Osteoblast (primary cell): ENCODE measurements at regions not wholly inside any gene's neighbourhood (a gene's known extent, or its start where the extent isn't known, plus 50 kb on each side); places are given as distances from the start of the nearest gene placed in this dataset.

Source experiments
- DNase-seq: peaks from one replicate; pipeline ENCODE4 v3.0.0; 2011; ENCODE audit warnings: low spot score, mixed read lengths; ENCODE audit not compliant: insufficient read length; ENCODE audit errors: missing footprints
- H2AFZ ChIP-seq: 2 replicates; pipeline ENCODE4 v1.6.0; 2011; ENCODE audit warnings: mild to moderate bottlenecking, low read length
- H3K27ac ChIP-seq: 2 replicates; pipeline ENCODE4 v1.5.1; 2011; ENCODE audit warnings: mild to moderate bottlenecking, low read depth, low read length, moderate library complexity
- H3K27me3 ChIP-seq: 2 replicates; pipeline ENCODE4 v1.6.0; 2012; ENCODE audit warnings: mild to moderate bottlenecking, control low read depth, inconsistent platforms, low read length, moderate library complexity; ENCODE audit not compliant: insufficient read depth
- H3K36me3 ChIP-seq: 2 replicates; pipeline ENCODE4 v1.5.1; 2011; ENCODE audit warnings: mild to moderate bottlenecking, low read length, control low read depth, moderate library complexity; ENCODE audit not compliant: insufficient read depth
- H3K4me1 ChIP-seq: 2 replicates; pipeline ENCODE4 v1.5.1; 2011; ENCODE audit warnings: mild to moderate bottlenecking, low read length, control low read depth, moderate library complexity; ENCODE audit not compliant: insufficient read depth
- H3K4me2 ChIP-seq: 2 replicates; pipeline ENCODE4 v1.6.0; 2011; ENCODE audit warnings: mild to moderate bottlenecking, low read length; ENCODE audit not compliant: insufficient read depth
- H3K4me3 ChIP-seq: fragments of 200-600 bp; sonication (generic); 3 replicates; pipeline ENCODE4 v1.5.1; 2012; ENCODE audit warnings: mild to moderate bottlenecking, low read length, inconsistent platforms; ENCODE audit not compliant: insufficient read depth
- H3K79me2 ChIP-seq: 2 replicates; pipeline ENCODE4 v1.6.0; 2012; ENCODE audit warnings: mild to moderate bottlenecking, low read length, control low read depth, inconsistent platforms; ENCODE audit not compliant: insufficient read depth
- H3K9me3 ChIP-seq: 2 replicates; pipeline ENCODE4 v1.5.1; 2011; ENCODE audit warnings: low read depth, low read length, control low read depth
- H4K20me1 ChIP-seq: 2 replicates; pipeline ENCODE4 v1.6.0; 2012; ENCODE audit warnings: mild to moderate bottlenecking, low read length, control low read depth; ENCODE audit not compliant: insufficient read depth
- TF ChIP-seq, protein P1 (sequence below): IDR thresholded peaks from 2 replicates; pipeline ENCODE4 v1.5.1; 2011; ENCODE audit warnings: mild to moderate bottlenecking, low read depth, low read length, moderate library complexity; ENCODE audit errors: extremely low read depth

DNA sequence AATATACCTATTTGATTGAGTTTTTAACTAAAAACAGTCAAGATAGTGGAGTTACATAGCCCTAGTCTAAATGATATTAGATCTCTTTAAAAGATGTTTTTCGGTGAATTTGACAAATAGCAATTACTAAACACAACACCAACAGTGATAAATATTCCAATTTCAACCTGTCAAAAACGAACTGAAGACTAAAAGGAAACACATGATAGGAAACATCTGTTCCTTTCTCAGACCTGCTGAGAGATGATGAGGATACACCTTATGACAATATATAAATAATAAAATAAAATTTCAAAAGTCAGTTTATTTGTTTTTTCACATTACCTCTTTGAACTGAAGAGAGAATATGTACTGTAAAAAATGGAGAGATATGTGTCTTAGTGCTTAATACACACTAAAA lies 232.7 kb downstream of the RASSF9 start:
- TF ChIP-seq, protein P1, sequence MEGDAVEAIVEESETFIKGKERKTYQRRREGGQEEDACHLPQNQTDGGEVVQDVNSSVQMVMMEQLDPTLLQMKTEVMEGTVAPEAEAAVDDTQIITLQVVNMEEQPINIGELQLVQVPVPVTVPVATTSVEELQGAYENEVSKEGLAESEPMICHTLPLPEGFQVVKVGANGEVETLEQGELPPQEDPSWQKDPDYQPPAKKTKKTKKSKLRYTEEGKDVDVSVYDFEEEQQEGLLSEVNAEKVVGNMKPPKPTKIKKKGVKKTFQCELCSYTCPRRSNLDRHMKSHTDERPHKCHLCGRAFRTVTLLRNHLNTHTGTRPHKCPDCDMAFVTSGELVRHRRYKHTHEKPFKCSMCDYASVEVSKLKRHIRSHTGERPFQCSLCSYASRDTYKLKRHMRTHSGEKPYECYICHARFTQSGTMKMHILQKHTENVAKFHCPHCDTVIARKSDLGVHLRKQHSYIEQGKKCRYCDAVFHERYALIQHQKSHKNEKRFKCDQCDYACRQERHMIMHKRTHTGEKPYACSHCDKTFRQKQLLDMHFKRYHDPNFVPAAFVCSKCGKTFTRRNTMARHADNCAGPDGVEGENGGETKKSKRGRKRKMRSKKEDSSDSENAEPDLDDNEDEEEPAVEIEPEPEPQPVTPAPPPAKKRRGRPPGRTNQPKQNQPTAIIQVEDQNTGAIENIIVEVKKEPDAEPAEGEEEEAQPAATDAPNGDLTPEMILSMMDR = no peak

DNA sequence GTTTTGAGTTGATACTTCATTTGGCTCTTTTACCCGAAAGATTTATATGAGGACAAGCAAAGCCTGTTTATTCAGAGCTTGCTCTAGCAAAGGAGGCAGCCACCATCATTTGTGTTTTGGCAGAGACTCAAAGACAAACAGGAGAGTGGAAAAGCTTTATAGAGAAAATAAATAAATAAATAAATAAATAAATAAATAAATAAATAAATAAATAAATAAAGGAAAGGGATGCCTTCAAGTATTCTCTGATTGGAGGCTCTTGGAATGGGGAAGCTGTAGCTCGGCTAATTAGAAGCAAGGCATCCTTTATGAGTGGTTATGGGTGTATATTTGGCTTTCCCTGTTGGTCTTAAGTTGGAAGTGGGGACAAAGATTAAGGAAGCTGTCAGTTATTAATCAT lies 229.8 kb downstream of the RASSF9 start:
- Histone ChIP-seq H3K27ac (no peak overlapping the region), H2AFZ (no peak overlapping the region), H3K4me2 (no peak overlapping the region), H3K4me3 (no peak overlapping the region), H3K79me2 (no peaks in the 10 kb centered on the region), H3K9me3 (no peaks in the 10 kb centered on the region), H3K27me3 (no peaks in the 10 kb centered on the region), H3K36me3 (no peaks in the 10 kb centered on the region), H4K20me1 (no peaks in the 10 kb centered on the region), H3K4me1 (no peaks in the 10 kb centered on the region)
- TF ChIP-seq, protein P1 = no peak
- no peak for DNase-seq

More for the DNA sequence above, 232.7 kb downstream of the RASSF9 start:
- no peaks in the 10 kb centered on the region for H4K20me1 ChIP-seq
- no peak for DNase-seq
- H3K27me3 ChIP-seq = no peaks in the 10 kb centered on the region
- no peaks in the 10 kb centered on the region for H3K9me3 ChIP-seq
- H3K36me3 ChIP-seq = no peaks in the 10 kb centered on the region
- no peaks in the 10 kb centered on the region for H3K79me2 ChIP-seq
- H2AFZ ChIP-seq = no peak overlapping the region
- no peak overlapping the region for H3K27ac ChIP-seq
- H3K4me3 ChIP-seq = no peak overlapping the region
- no peaks in the 10 kb centered on the region for H3K4me1 ChIP-seq
- H3K4me2 ChIP-seq = no peak overlapping the region

DNA sequence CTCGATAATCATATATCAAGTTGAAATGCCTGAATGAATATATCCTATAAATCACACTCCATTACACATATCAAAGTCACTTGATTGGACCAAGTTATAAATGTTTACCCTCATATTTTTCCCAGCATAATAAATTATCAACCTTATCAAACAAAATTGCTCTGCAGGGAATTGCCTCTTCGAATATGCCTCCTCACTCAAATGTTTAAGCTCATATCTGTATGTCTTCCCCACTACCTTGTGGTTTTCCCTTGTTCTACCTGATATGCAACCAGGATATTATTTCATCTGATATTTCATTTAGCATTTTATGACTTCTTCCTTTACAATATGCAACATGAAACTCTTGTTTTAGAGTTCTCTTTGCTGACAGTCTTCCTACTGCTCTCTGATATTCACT lies 226.4 kb downstream of the RASSF9 start:
- no peak overlapping the region for H3K27ac ChIP-seq
- no peaks in the 10 kb centered on the region for H4K20me1 ChIP-seq
- no peaks in the 10 kb centered on the region for H3K36me3 ChIP-seq
- no peak for DNase-seq
- no peaks in the 10 kb centered on the region for H3K4me1 ChIP-seq
- H3K79me2 ChIP-seq = no peaks in the 10 kb centered on the region
- H3K9me3 ChIP-seq = no peaks in the 10 kb centered on the region
- no peak overlapping the region for H3K4me2 ChIP-seq
- no peak overlapping the region for H2AFZ ChIP-seq
- no peaks in the 10 kb centered on the region for H3K27me3 ChIP-seq
- H3K4me3 ChIP-seq = no peak overlapping the region
- TF ChIP-seq, protein P1 = no peak

DNA sequence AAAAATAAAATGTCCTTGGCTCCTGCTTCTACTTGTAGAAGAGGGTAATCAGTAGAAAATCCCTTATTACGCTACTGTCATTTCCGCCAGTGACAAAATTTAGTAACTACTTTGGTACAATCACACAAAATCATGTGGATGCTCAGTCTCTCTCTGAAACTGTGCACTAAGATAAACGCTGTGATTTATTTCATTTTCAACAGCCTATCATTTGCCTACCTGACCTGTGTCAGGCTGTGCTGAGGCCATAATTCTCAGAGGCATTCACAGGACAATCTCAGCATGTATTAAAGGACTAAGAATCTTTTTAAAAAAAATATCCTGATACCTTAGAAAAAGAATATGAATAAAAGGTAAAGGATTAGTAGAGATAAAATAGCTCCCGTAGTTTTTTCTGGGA lies 226.0 kb downstream of the RASSF9 start:
- DNase-seq = no peak
- no peak overlapping the region for H3K4me2 ChIP-seq
- no peaks in the 10 kb centered on the region for H4K20me1 ChIP-seq
- no peak overlapping the region for H3K27ac ChIP-seq
- H3K27me3 ChIP-seq = no peaks in the 10 kb centered on the region
- no peaks in the 10 kb centered on the region for H3K4me1 ChIP-seq
- no peak overlapping the region for H2AFZ ChIP-seq
- TF ChIP-seq, protein P1 = no peak
- H3K36me3 ChIP-seq = no peaks in the 10 kb centered on the region
- H3K4me3 ChIP-seq = no peak overlapping the region
- no peaks in the 10 kb centered on the region for H3K79me2 ChIP-seq
- no peaks in the 10 kb centered on the region for H3K9me3 ChIP-seq
